A549 (cell line): ENCODE measurements at regions not wholly inside any gene's neighbourhood (a gene's known extent, or its start where the extent isn't known, plus 50 kb on each side); places are given as distances from the start of the nearest gene placed in this dataset.

Experiments used
- CBX8 ChIP-seq: fragments of 200-600 bp; sonication (generic); IDR thresholded peaks from 2 replicates; pipeline ENCODE4 v1.6.1; 2016
- CEBPB ChIP-seq, 2 experiments: fragments of >200 bp in 1 of 2; sonication (Bioruptor Twin) in 1 of 2; formaldehyde crosslinking in 1 of 2; IDR thresholded peaks; 2 replicates each; pipeline ENCODE4 v1.6.1; 2012 to 2016
- CTCF ChIP-seq: fragments of >200 bp; sonication (Bioruptor Twin); formaldehyde crosslinking; IDR thresholded peaks from 3 replicates; pipeline ENCODE4 v1.5.1; 2016
- EP300 ChIP-seq, 2 experiments: fragments of >200 bp; sonication (Bioruptor Twin); formaldehyde crosslinking; IDR thresholded peaks; 2 replicates in 1 of 2; 3 replicates in 1 of 2; pipeline ENCODE4 v1.6.1; 2016 to 2017
- FOSB ChIP-seq: fragments of 250-450 bp; sonication (Bioruptor Pico); IDR thresholded peaks from 2 replicates; pipeline ENCODE4 v1.5.0; 2020; ENCODE audit warnings: mild to moderate bottlenecking, moderate library complexity
- JUNB ChIP-seq: fragments of >200 bp; sonication (Bioruptor Twin); formaldehyde crosslinking; IDR thresholded peaks from 2 replicates; pipeline ENCODE4 v1.6.1; 2016
- MYC ChIP-seq: IDR thresholded peaks from 2 replicates; pipeline ENCODE4 v1.6.1; 2012; ENCODE audit warnings: mild to moderate bottlenecking, inconsistent platforms, low read length, improper control_type of control experiment, borderline replicate concordance
- POLR2AphosphoS2 ChIP-seq: conservative IDR thresholded peaks from 2 replicates; pipeline ENCODE4 v1.6.1; 2012; ENCODE audit warnings: low read length, improper control_type of control experiment, inconsistent platforms
- RCOR1 ChIP-seq: fragments of 150-350 bp; IDR thresholded peaks from 2 replicates; pipeline ENCODE4 v1.6.1; 2014; ENCODE audit warnings: antibody characterized with exemption, low read length, low read depth
- REST ChIP-seq: fragments of 200-600 bp; sonication (generic); IDR thresholded peaks from 2 replicates; pipeline ENCODE4 v1.6.1; 2016; ENCODE audit warnings: antibody characterized with exemption, mild to moderate bottlenecking, moderate library complexity
- RNF2 ChIP-seq: fragments of 200-600 bp; sonication (generic); IDR thresholded peaks from 2 replicates; pipeline ENCODE4 v1.6.1; 2016; ENCODE audit warnings: low read depth, mild to moderate bottlenecking, antibody characterized with exemption, moderate library complexity, borderline replicate concordance
- TP53 ChIP-seq: fragments of 250-450 bp; sonication (Bioruptor Pico); IDR thresholded peaks from 2 replicates; pipeline ENCODE4 v1.5.0; 2021; ENCODE audit warnings: mild to moderate bottlenecking, moderate library complexity
- TF ChIP-seq, protein P1 (sequence below): IDR thresholded peaks from 2 replicates; pipeline ENCODE4 v1.6.1; 2012

DNA sequence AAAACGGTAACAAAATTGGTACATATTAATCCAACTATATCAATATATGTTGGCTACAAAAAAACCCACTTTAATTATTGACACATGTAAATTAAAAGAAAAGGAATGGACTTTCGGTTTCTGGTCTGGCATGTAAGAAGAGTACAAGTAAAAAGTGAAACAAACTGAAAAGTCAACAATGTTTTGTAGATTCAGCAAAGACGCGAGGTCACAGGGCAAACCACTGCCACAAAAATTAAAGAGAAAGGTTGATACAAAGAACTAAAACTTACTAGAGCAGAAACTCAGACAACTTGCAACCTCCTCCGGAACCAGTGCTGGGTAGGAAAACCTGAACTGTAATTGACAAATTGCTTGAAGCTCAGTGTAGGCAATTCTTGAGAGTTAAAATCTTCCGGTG, 110.6 kb upstream of the ARPP21 start:
- TF ChIP-seq, protein P1, sequence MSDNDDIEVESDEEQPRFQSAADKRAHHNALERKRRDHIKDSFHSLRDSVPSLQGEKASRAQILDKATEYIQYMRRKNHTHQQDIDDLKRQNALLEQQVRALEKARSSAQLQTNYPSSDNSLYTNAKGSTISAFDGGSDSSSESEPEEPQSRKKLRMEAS: no peak
- TF ChIP-seq MYC: no peak
- no peak for TF ChIP-seq CTCF
- TF ChIP-seq REST: no peak
- TF ChIP-seq CBX8: no peak
- no peak for TF ChIP-seq POLR2AphosphoS2
- no peak for TF ChIP-seq JUNB
- TF ChIP-seq TP53 (CRISPR knock-in tag): no peak
- no peak for TF ChIP-seq RCOR1
- no peak for TF ChIP-seq FOSB (CRISPR knock-in tag)
- TF ChIP-seq CEBPB (IDR thresholded peaks at IDR 0.05): no peak
- TF ChIP-seq RNF2: no peak
- TF ChIP-seq EP300 (IDR thresholded peaks at IDR 0.05): no peak
